ENCODE measurements at regions not wholly inside any gene's neighbourhood (a gene's known extent, or its start where the extent isn't known, plus 50 kb on each side); places are given as distances from the start of the nearest gene placed in this dataset.

- no peak for DNase-seq (ENCODE audit: low spot score)
Observed at GRCh38 chr9:135029871-135030565, 57.5 kb upstream of the OLFM1 start.

DNA sequence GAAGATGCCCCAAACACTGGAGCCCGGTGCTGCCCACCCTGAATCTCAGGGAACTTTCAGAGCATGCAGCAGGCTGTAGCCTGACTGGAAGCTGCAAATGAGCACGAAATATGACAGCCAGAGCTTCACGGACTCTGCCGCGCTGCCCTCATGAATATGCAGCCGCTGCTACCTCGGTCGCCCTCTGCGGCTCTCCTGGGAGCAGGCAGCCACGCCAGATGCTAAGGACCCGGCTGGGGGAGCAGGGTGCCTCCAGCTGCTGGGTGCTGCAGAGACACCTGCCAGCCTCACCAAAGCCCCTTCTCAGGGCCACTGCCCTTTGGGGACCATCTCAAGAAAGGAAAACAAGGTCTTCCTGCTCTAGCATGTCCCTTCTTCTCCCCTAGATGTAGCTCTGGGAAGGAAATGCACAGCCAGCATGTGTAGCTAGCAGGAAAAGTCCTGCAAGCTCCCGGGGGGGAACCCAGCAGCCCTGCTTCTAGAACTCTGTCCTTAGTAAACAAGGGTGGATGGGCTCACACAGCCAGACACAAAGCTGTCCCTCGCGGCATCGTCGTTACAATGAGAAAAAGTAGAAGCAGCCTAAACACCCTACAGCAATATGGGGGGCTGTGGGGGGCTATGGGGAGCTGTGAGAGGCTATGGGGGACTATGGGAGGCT is 56.8 kb upstream of the OLFM1 start:
- DNase-seq (ENCODE audit: low spot score): no peak

GRCh38 chr9:135032041-135032835 is 55.2 kb upstream of the OLFM1 start:
- DNase-seq (ENCODE audit: low spot score): no peak

DNA sequence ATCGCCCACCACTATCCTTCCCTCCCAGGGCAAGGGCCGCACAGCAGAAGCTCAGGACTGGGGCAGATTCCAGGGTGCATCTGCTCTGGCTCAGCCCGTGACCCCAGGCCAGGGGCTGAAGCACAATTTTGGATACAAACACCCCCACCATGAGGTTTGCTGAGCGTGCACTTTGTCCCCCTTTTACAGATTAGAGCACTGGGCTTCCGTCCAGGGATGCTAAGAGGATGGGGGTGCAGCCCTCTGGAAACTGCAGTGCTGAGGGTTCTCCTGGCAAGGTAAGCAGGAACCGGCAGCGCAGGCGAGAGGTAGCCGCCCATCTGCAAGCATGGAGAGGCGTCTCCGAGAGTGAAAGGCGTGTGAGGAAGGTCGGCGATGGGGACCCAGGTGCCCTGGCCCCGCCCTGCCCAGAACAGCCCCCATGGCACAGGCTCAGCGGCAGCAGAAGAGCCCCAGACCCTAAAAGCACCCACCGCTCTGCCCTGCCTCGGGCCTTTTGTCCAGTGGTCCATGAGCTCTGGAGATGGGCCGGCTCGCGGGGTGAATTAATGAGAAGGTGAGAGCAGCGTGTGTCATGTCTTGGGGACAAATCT is 54.5 kb upstream of the OLFM1 start:
- no peak for DNase-seq (ENCODE audit: low spot score)

DNA sequence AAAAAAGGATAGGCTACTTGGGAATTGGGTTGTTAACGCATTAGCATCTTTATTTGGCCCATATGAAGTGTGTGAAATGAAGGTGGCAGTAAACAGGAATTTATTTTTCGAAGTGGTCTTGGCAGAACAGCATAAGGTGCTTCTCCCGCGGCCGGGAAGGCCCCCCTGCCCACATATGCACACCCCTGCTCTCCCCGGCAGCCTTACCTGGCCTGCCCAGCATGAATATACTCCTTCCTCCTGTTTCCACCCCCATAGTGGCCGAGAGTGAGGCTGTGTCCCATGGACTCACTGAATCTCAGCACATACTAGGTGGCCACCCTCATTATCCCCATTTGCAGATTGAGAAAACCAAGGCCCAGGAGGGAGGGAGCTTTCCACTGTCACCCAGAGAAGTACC is 54.0 kb upstream of the OLFM1 start:
- no peak for DNase-seq (ENCODE audit: low spot score)

GRCh38 chr9:135034106-135034505 is 53.4 kb upstream of the OLFM1 start:
- no peak for DNase-seq (ENCODE audit: low spot score)

GRCh38 chr9:135035781-135036760 is 51.4 kb upstream of the OLFM1 start:
- no peak for DNase-seq (ENCODE audit: low spot score)

DNA sequence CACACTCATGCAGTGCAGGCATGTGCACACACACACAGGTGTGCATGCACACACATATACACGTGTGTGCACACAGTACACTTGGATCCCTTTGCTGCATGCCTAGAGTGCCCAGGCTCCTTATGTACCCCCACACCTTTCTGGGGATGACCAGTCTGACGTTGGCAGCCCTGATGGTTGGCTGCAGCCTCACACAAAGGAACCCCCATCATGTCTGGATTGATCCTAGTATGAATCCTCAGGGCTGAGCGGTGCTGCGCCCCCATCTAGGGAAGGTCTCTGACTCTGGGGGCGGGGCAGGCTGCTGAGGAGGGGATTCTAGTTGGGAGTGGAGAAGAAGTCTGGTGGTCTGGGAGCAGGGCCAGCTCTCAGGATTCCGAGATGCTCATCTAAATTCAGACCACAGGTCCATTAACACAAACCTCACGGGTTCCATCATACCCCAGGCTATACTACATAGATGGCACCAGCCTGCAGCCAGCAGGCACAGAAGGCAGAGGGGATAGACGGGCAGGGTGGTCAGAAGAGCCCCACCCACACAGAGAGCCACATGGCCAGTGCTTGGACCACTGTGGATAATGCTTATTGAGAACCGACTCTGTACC is 50.5 kb upstream of the OLFM1 start:
- no peak for DNase-seq (ENCODE audit: low spot score)

DNA sequence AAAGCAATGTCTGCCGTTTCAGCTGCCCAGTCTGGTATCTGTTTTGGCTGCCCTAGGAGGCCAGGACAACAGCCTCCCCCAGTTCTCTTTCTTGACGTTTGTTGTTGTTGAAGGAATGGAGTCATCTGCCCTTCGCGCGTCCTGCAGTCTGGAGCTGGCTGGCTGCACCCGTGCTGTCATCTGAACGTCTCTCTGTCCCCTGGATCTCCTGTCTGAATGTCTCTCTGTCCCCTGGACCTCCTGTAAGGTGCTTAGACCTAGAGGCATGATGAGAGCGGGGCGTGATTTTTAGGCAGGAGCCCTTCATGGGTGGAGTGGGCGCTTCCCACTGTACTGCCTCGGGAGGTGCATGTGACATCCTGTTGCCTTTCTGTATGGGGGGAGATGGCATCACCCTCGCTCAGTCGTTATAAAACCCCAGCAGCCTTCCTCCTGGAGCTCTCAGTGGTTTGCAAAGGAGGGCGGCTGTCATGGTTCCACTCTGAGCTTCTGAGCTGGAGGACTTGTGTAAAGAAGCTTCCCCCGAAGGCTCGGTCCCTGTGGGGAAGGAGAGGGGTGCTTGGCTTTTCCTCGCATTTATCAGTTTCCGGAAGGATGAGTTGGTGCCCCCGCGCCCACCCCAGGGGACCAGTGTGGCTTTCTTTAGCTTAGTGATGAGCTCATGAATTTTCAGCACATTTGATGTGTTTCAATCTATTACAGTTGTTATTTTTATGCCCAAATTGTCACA is 49.8 kb upstream of the OLFM1 start:
- no peak for DNase-seq (ENCODE audit: low spot score)

Data from A172 (cell line).